ENCODE measurements at regions not wholly inside any gene's neighbourhood (a gene's known extent, or its start where the extent isn't known, plus 50 kb on each side); places are given as distances from the start of the nearest gene placed in this dataset.
"Not testable (repeated sequence)": the region's sequence is repeated elsewhere in the genome, so short reads cannot be mapped to it uniquely, and the experiment has no call there.

GRCh38 chr1:74861867-74862266, 128.9 kb downstream of the TYW3 start:
- Mint-ChIP-seq H3K27ac (ENCODE audit: unreplicated experiment) (no peak overlapping the region), H3K36me3 (ENCODE audit: insufficient read depth, unreplicated experiment) (no peaks in the 10 kb centered on the region), H3K4me3 (ENCODE audit: low read depth, unreplicated experiment) (no peak overlapping the region), H3K9me3 (ENCODE audit: low read depth, unreplicated experiment) (peaks cover 15% of the 10 kb centered on the region), H3K27me3 (ENCODE audit: unreplicated experiment) (no peaks in the 10 kb centered on the region), H3K4me1 (ENCODE audit: low read depth, unreplicated experiment) (peaks cover 39% of the 10 kb centered on the region)
- no peak for TF ChIP-seq CTCF (IDR thresholded peaks at IDR 0.05; ENCODE audit: unreplicated experiment)
- intact Hi-C loops (cut with micrococcal nuclease; ENCODE audit: unreplicated experiment), result no loop called here
- no peak for DNase-seq
- no TSS peak for BruUV-seq (replicated peaks)
- CTCF ChIA-PET, result no interaction called here

- DNase-seq, result no peak
- CTCF ChIA-PET, result no interaction called here
- H3K27ac Mint-ChIP-seq (ENCODE audit: unreplicated experiment), result no peak overlapping the region
- H3K27me3 Mint-ChIP-seq (ENCODE audit: unreplicated experiment), result no peaks in the 10 kb centered on the region
- peaks cover 23% of the 10 kb centered on the region for H3K9me3 Mint-ChIP-seq (ENCODE audit: low read depth, unreplicated experiment)
- intact Hi-C loops (cut with micrococcal nuclease; ENCODE audit: unreplicated experiment), result no loop called here
- no peaks in the 10 kb centered on the region for H3K36me3 Mint-ChIP-seq (ENCODE audit: insufficient read depth, unreplicated experiment)
- no peak overlapping the region for H3K4me3 Mint-ChIP-seq (ENCODE audit: low read depth, unreplicated experiment)
- BruUV-seq (replicated peaks), result no TSS peak
- peaks cover 9% of the 10 kb centered on the region for H3K4me1 Mint-ChIP-seq (ENCODE audit: low read depth, unreplicated experiment)
- TF ChIP-seq CTCF (IDR thresholded peaks at IDR 0.05; ENCODE audit: unreplicated experiment), result no peak
Observed at GRCh38 chr1:74869702-74870101, 136.8 kb downstream of the TYW3 start.

GRCh38 chr1:74877366-74877765, 144.4 kb downstream of the TYW3 start:
- H3K4me1 Mint-ChIP-seq (ENCODE audit: low read depth, unreplicated experiment); intact Hi-C loops (cut with micrococcal nuclease; ENCODE audit: unreplicated experiment); H3K27me3 Mint-ChIP-seq (ENCODE audit: unreplicated experiment); H3K27ac Mint-ChIP-seq (ENCODE audit: unreplicated experiment); H3K9me3 Mint-ChIP-seq (ENCODE audit: low read depth, unreplicated experiment); DNase-seq; H3K4me3 Mint-ChIP-seq (ENCODE audit: low read depth, unreplicated experiment); H3K36me3 Mint-ChIP-seq (ENCODE audit: insufficient read depth, unreplicated experiment); BruUV-seq (replicated peaks); CTCF ChIA-PET: not testable (repeated sequence)

GRCh38 chr1:74895411-74895810, 162.5 kb downstream of the TYW3 start:
- CTCF ChIA-PET, result no interaction called here
- Mint-ChIP-seq H3K36me3 (ENCODE audit: insufficient read depth, unreplicated experiment) (no peaks in the 10 kb centered on the region), H3K27me3 (ENCODE audit: unreplicated experiment) (no peaks in the 10 kb centered on the region), H3K4me1 (ENCODE audit: low read depth, unreplicated experiment) (no peaks in the 10 kb centered on the region), H3K4me3 (ENCODE audit: low read depth, unreplicated experiment) (no peak overlapping the region), H3K27ac (ENCODE audit: unreplicated experiment) (no peak overlapping the region), H3K9me3 (ENCODE audit: low read depth, unreplicated experiment) (peaks cover 8% of the 10 kb centered on the region)
- TF ChIP-seq CTCF (IDR thresholded peaks at IDR 0.05; ENCODE audit: unreplicated experiment), result no peak
- intact Hi-C loops (cut with micrococcal nuclease; ENCODE audit: unreplicated experiment), result no loop called here
- DNase-seq, result no peak
- BruUV-seq (replicated peaks), result no TSS peak

- no peak overlapping the region for H3K4me3 Mint-ChIP-seq (ENCODE audit: low read depth, unreplicated experiment)
- no TSS peak for BruUV-seq (replicated peaks)
- no peaks in the 10 kb centered on the region for H3K4me1 Mint-ChIP-seq (ENCODE audit: low read depth, unreplicated experiment)
- no peak overlapping the region for H3K27ac Mint-ChIP-seq (ENCODE audit: unreplicated experiment)
- CTCF ChIA-PET, result no interaction called here
- intact Hi-C loops (cut with micrococcal nuclease; ENCODE audit: unreplicated experiment), result no loop called here
- no peaks in the 10 kb centered on the region for H3K9me3 Mint-ChIP-seq (ENCODE audit: low read depth, unreplicated experiment)
- TF ChIP-seq CTCF (IDR thresholded peaks at IDR 0.05; ENCODE audit: unreplicated experiment), result no peak
- H3K27me3 Mint-ChIP-seq (ENCODE audit: unreplicated experiment), result no peaks in the 10 kb centered on the region
- DNase-seq, result no peak
- no peaks in the 10 kb centered on the region for H3K36me3 Mint-ChIP-seq (ENCODE audit: insufficient read depth, unreplicated experiment)
Observed at GRCh38 chr1:74908131-74908530, 175.2 kb downstream of the TYW3 start.
